RCC 7860 (cell line): ENCODE measurements at regions not wholly inside any gene's neighbourhood (a gene's known extent, or its start where the extent isn't known, plus 50 kb on each side); places are given as distances from the start of the nearest gene placed in this dataset.

Source experiments
- DNase-seq: peaks from one replicate; pipeline ENCODE4 v3.0.0-alpha.2; 2015; ENCODE audit warnings: low spot score
- FAIRE-seq: peaks from 2 replicates; lab custom pipeline; 2012; peaks lifted over from hg19 to GRCh38; lab: Jason Lieb, UNC

- FAIRE-seq (no peak), DNase-seq (no peak)
These were observed 287.0 kb downstream of the ICOS start for GRCh38 chr2:204223544-204223943.

- DNase-seq, result no peak
These were observed 289.1 kb downstream of the ICOS start for GRCh38 chr2:204225671-204226073.

GRCh38 chr2:204226305-204226880 is 289.8 kb downstream of the ICOS start:
- DNase-seq (no peak), FAIRE-seq (no peak)

More at GRCh38 chr2:204225671-204226073, 289.1 kb downstream of the ICOS start:
- no peak for FAIRE-seq

- FAIRE-seq (no peak), DNase-seq (no peak)
These were observed 291.8 kb downstream of the ICOS start for GRCh38 chr2:204228169-204228886.

GRCh38 chr2:204234248-204234647 is 297.7 kb downstream of the ICOS start:
- no peak for DNase-seq
- FAIRE-seq, result no peak

- no peak for FAIRE-seq
These were observed 298.3 kb downstream of the ICOS start for GRCh38 chr2:204234879-204235278.

GRCh38 chr2:204237416-204237815 is 300.9 kb downstream of the ICOS start:
- FAIRE-seq, result no peak
- DNase-seq, result no peak

More at GRCh38 chr2:204234879-204235278, 298.3 kb downstream of the ICOS start:
- no peak for DNase-seq

- DNase-seq, result no peak
- no peak for FAIRE-seq
These were observed 303.0 kb downstream of the ICOS start for GRCh38 chr2:204239411-204240165.

GRCh38 chr2:204240961-204241360 is 304.3 kb upstream of the PARD3B start:
- no peak for DNase-seq
- no peak for FAIRE-seq

GRCh38 chr2:204249437-204249836 is 295.8 kb upstream of the PARD3B start:
- no peak for FAIRE-seq

GRCh38 chr2:204250692-204251091 is 294.6 kb upstream of the PARD3B start:
- FAIRE-seq, result no peak
- no peak for DNase-seq

More at GRCh38 chr2:204249437-204249836, 295.8 kb upstream of the PARD3B start:
- DNase-seq, result no peak

- no peak for FAIRE-seq
- DNase-seq, result no peak
These were observed 293.9 kb upstream of the PARD3B start for GRCh38 chr2:204251158-204251997.

GRCh38 chr2:204251998-204252376 is 293.3 kb upstream of the PARD3B start:
- FAIRE-seq (no peak), DNase-seq (no peak)

GRCh38 chr2:204255071-204255470 is 290.2 kb upstream of the PARD3B start:
- FAIRE-seq (no peak), DNase-seq (no peak)

GRCh38 chr2:204255526-204255925 is 289.7 kb upstream of the PARD3B start:
- no peak for DNase-seq
- no peak for FAIRE-seq

GRCh38 chr2:204257781-204258180 is 287.5 kb upstream of the PARD3B start:
- DNase-seq, result no peak
- no peak for FAIRE-seq

- no peak for FAIRE-seq
- DNase-seq, result no peak
These were observed 286.4 kb upstream of the PARD3B start for GRCh38 chr2:204258890-204259289.

GRCh38 chr2:204260162-204260877 is 285.0 kb upstream of the PARD3B start:
- FAIRE-seq (peak; percentile 48), DNase-seq (peak; percentile 31)

GRCh38 chr2:204260901-204261300 is 284.4 kb upstream of the PARD3B start:
- DNase-seq (no peak), FAIRE-seq (no peak)

- DNase-seq, result no peak
- FAIRE-seq, result no peak
These were observed 283.4 kb upstream of the PARD3B start for GRCh38 chr2:204261846-204262245.
